Epithelial cell of prostate (primary cell): ENCODE measurements at regions not wholly inside any gene's neighbourhood (a gene's known extent, or its start where the extent isn't known, plus 50 kb on each side); places are given as distances from the start of the nearest gene placed in this dataset.

Source experiments
- DNase-seq: peaks from one replicate; pipeline ENCODE4 v3.0.0-alpha.2; 2011; ENCODE audit warnings: low read depth, low spot score
- H3K27ac ChIP-seq: fragments of 450-650 bp; 2 replicates; pipeline ENCODE4 v1.5.1; 2017; ENCODE audit warnings: mild to moderate bottlenecking

DNA sequence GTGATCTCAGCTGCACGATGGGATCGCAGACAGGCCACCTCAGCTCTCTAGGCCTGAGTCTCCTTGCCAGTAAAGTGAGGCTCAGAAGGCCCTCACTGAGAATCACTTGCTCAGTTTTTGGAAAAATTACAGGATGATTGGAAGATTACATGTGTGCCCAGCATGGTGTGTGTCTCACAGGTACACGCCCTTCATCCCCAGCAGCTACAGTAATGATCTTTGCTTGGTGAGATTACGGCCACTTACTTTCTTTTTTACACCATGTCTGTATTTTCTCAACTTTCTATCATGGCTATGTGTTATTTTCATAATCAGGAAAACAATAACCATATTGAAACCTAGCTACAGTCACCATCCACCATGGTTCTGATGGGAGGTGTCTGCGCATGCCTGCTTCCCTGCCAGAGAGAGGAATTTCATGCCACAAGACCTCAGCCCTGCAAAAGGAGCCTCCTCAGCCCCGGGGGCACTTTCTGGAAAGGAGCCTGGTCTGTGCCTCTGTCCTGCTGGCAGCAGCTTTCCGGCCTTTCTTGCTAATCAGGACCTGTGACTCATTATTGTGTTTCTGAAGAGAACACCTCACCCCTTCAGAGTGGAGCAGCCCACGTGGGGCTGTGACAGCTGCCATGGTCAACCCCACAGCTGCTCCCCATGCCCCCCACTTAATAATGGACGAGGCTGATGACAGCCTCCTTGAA lies 64.2 kb upstream of the OLFM1 start:
- no peak overlapping the region for H3K27ac ChIP-seq
- peak; percentile 57 for DNase-seq

DNA sequence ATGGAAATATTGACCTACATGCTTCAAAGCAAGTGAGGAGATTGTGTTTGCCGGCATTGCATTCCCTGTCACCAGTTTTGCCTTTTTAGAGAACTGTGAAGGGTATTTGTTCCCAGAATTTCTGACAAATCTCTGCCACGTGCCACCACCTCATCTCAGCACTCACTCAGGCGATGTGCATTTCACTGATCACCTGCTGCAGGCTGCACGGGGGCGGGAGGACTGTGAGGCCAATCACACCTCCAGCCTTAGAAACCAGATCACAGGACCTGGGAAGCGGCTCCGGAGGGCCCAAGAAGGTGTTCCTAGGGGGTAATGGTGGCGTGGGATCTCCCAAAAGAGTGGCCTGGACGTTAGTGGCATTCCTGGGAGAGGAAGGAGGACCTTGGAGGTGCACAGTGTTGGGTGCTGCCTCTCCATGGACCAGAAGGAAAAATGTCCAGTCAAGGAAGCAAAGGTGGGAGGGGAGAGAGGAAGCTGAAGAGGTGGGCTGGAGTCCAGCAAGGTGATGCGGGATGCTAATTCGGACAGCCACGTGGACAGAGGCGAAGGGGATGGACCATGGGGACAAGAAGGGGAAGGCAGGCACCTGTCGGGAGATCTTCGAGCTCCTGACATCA lies 63.6 kb upstream of the OLFM1 start:
- DNase-seq = no peak
- no peak overlapping the region for H3K27ac ChIP-seq

DNA sequence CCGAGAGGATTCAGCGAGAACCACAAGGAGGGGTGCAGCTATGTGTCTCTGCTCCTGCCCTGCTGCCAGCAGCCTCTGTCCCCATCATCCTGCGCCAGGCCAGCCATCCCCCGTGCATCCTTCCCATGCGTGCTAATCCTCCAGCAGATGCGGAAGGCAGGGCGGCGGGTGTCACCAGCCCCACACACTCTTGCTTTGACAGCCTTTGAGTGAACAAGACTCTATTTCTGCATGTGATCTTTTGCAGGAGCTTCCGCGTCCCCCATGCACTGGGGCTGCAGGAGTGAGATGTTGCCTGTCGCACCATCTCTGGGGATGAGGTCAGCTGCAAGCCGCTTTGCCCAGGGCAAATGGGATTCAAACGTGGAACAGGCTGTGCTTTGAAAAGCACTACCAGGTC lies 58.0 kb upstream of the OLFM1 start:
- DNase-seq = no peak
- no peak overlapping the region for H3K27ac ChIP-seq

DNA sequence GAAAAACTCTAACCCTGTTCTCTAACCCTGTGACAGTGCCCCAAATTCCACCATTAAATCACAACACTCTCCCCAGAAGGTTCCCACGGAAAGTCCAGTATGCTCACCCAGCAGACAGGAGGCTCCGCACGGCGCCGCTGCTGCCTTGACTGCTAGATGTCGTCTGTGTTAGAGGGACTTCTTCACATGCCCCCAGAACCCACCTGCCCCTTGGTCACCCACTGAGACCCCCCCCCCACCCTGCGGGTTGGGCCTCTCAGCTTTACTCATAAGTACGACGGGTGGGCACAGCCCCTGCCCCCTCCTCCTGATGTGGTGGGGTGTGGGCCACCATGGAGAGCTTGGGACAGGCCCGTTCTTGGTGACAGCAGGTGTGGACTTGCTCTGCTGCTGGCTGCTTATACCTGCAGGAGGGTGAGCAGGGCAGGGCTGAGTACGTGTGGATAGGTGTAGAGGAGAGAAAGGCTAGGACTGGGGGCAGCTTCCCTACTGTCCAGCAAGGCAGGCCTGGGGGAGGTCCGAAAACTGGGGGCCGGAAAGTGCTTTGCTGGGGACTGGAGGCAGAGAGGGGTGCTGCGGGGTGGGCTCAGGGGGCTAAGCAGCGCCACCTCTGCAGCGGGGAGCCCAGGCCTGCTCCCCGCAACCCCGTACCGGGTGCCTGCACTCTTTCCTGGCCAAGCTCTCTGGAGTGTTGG lies 57.5 kb upstream of the OLFM1 start:
- DNase-seq = no peak
- H3K27ac ChIP-seq = no peak overlapping the region

DNA sequence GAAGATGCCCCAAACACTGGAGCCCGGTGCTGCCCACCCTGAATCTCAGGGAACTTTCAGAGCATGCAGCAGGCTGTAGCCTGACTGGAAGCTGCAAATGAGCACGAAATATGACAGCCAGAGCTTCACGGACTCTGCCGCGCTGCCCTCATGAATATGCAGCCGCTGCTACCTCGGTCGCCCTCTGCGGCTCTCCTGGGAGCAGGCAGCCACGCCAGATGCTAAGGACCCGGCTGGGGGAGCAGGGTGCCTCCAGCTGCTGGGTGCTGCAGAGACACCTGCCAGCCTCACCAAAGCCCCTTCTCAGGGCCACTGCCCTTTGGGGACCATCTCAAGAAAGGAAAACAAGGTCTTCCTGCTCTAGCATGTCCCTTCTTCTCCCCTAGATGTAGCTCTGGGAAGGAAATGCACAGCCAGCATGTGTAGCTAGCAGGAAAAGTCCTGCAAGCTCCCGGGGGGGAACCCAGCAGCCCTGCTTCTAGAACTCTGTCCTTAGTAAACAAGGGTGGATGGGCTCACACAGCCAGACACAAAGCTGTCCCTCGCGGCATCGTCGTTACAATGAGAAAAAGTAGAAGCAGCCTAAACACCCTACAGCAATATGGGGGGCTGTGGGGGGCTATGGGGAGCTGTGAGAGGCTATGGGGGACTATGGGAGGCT lies 56.8 kb upstream of the OLFM1 start:
- DNase-seq = no peak
- H3K27ac ChIP-seq = no peak overlapping the region

DNA sequence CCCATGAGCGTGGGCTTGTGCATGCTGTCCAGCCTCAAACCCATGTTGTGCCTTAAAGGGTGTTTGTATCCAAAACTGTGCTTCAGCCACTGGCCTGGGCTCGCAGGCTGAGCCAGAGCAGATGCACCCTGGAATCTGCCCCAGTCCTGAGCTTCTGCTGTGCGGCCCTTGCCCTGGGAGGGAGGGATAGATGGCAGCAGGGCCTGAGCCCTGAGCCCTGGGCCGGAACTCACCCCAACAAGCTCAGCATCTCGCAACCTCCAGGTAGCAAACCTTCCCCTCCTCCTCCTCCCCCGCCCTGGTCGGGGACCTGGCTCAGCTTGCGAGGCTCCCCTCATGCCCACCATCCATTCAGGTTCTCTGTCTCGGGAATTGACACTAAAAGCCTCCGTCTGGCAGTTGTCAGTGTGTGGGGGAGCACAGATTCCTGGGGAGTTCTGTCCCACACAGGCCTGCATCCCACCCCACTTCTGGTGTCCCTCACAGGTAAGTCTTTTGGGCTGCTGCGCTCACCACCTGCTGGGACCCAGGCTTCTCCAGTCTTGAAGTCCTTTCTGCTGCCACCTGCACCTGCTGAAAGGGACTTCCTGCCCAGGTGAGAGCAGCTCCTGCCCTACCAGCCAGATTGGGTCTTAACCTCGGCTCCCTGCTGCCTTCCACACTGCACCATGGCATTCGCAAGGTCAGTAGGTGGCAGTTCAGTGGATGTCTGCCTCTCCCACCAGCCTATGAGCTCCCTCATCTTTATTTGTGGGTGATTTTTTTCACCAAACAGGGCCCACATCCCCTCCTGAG lies 55.2 kb upstream of the OLFM1 start:
- H3K27ac ChIP-seq = no peak overlapping the region
- DNase-seq = no peak

DNA sequence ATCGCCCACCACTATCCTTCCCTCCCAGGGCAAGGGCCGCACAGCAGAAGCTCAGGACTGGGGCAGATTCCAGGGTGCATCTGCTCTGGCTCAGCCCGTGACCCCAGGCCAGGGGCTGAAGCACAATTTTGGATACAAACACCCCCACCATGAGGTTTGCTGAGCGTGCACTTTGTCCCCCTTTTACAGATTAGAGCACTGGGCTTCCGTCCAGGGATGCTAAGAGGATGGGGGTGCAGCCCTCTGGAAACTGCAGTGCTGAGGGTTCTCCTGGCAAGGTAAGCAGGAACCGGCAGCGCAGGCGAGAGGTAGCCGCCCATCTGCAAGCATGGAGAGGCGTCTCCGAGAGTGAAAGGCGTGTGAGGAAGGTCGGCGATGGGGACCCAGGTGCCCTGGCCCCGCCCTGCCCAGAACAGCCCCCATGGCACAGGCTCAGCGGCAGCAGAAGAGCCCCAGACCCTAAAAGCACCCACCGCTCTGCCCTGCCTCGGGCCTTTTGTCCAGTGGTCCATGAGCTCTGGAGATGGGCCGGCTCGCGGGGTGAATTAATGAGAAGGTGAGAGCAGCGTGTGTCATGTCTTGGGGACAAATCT lies 54.5 kb upstream of the OLFM1 start:
- DNase-seq = no peak
- no peak overlapping the region for H3K27ac ChIP-seq

DNA sequence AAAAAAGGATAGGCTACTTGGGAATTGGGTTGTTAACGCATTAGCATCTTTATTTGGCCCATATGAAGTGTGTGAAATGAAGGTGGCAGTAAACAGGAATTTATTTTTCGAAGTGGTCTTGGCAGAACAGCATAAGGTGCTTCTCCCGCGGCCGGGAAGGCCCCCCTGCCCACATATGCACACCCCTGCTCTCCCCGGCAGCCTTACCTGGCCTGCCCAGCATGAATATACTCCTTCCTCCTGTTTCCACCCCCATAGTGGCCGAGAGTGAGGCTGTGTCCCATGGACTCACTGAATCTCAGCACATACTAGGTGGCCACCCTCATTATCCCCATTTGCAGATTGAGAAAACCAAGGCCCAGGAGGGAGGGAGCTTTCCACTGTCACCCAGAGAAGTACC lies 54.0 kb upstream of the OLFM1 start:
- no peak overlapping the region for H3K27ac ChIP-seq
- no peak for DNase-seq

DNA sequence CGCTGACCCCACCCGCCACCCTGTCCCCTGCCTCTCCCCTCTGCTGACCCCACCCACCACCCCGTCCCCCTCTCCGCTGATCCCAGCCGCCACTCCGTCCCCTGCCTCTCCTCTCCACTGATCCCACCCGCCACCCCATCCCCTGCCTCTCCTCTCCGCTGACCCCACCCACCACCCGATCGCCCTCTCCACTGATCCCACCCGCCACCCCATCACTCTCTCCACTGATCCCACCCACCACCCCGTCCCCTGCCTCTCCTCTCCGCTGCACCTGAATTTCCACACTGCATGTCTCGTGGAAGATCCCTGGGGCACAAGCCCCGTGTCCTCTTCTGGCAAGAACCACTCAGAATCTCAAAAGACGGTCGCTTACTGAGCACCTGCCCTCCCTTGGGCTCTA lies 53.4 kb upstream of the OLFM1 start:
- no peak for DNase-seq
- H3K27ac ChIP-seq = no peak overlapping the region

DNA sequence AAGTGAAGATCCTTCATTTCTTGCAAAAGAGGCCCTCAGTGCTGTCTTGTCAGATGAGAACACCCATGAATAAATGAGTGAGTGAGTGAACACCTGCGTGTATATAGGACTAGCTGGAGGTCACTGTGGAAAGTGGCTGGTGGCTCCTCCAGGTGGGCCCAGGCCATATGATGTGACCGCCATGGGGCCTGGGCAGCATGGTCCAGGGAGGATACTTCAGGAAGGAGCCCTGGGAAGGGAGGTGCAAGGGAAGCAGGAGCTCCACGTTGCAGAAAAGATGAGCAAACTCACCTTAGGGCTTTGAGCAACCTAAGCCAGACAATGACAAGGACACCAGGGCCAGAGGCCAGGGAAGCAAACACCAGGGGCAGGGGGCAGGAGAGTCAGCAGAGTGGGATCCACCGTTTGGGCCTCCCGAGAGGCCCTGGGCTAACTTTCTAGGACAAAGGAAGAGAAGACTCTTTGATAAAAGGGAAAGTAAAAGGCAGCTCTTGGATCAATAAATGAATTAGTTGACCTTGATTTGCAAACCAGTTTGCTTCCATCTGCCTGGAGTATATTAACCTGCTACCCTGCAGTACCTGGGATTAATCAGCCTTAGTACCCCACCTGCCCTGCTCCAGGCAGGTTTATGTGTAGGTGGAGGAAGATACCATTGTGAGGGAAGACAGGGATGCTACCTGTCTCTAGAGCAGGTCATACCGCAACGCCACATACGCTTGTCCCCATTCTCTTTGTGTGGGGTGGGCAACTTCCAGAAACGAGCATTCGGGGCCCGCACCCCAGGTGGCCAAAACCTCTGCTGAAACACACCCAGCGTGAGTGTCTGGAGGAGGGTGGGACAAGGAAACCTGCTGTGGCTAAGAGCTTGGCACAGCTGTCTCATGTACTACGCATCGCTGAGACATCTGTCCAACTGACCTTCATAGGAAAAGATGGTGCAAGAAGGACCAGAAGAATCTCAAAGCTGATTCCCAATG lies 51.4 kb upstream of the OLFM1 start:
- DNase-seq = no peak
- H3K27ac ChIP-seq = no peak overlapping the region

DNA sequence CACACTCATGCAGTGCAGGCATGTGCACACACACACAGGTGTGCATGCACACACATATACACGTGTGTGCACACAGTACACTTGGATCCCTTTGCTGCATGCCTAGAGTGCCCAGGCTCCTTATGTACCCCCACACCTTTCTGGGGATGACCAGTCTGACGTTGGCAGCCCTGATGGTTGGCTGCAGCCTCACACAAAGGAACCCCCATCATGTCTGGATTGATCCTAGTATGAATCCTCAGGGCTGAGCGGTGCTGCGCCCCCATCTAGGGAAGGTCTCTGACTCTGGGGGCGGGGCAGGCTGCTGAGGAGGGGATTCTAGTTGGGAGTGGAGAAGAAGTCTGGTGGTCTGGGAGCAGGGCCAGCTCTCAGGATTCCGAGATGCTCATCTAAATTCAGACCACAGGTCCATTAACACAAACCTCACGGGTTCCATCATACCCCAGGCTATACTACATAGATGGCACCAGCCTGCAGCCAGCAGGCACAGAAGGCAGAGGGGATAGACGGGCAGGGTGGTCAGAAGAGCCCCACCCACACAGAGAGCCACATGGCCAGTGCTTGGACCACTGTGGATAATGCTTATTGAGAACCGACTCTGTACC lies 50.5 kb upstream of the OLFM1 start:
- no peak for DNase-seq
- no peak overlapping the region for H3K27ac ChIP-seq

DNA sequence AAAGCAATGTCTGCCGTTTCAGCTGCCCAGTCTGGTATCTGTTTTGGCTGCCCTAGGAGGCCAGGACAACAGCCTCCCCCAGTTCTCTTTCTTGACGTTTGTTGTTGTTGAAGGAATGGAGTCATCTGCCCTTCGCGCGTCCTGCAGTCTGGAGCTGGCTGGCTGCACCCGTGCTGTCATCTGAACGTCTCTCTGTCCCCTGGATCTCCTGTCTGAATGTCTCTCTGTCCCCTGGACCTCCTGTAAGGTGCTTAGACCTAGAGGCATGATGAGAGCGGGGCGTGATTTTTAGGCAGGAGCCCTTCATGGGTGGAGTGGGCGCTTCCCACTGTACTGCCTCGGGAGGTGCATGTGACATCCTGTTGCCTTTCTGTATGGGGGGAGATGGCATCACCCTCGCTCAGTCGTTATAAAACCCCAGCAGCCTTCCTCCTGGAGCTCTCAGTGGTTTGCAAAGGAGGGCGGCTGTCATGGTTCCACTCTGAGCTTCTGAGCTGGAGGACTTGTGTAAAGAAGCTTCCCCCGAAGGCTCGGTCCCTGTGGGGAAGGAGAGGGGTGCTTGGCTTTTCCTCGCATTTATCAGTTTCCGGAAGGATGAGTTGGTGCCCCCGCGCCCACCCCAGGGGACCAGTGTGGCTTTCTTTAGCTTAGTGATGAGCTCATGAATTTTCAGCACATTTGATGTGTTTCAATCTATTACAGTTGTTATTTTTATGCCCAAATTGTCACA lies 49.8 kb upstream of the OLFM1 start:
- no peak overlapping the region for H3K27ac ChIP-seq
- DNase-seq = no peak
